ENCODE measurements at regions not wholly inside any gene's neighbourhood (a gene's known extent, or its start where the extent isn't known, plus 50 kb on each side); places are given as distances from the start of the nearest gene placed in this dataset.

GRCh38 chr10:90602862-90603610, 254.8 kb downstream of the HTR7 start:
- DNase-seq (ENCODE audit: low read depth): no peak

- no peak for DNase-seq (ENCODE audit: low read depth)
These were observed 253.2 kb downstream of the HTR7 start for GRCh38 chr10:90604636-90605035.

GRCh38 chr10:90605506-90605905, 252.3 kb downstream of the HTR7 start:
- DNase-seq (ENCODE audit: low read depth): no peak

- no peak for DNase-seq (ENCODE audit: low read depth)
These were observed 245.6 kb downstream of the HTR7 start for GRCh38 chr10:90612276-90612675.

GRCh38 chr10:90614631-90615030, 243.2 kb downstream of the HTR7 start:
- DNase-seq (ENCODE audit: low read depth): no peak

GRCh38 chr10:90621577-90621976, 236.3 kb downstream of the HTR7 start:
- no peak for DNase-seq (ENCODE audit: low read depth)

GRCh38 chr10:90635111-90635765, 222.6 kb downstream of the HTR7 start:
- DNase-seq (ENCODE audit: low read depth): no peak

- DNase-seq (ENCODE audit: low read depth): no peak
These were observed 217.1 kb downstream of the HTR7 start for GRCh38 chr10:90640756-90641155.

- DNase-seq (ENCODE audit: low read depth): no peak
These were observed 216.1 kb downstream of the HTR7 start for GRCh38 chr10:90641731-90642130.

GRCh38 chr10:90642136-90642535, 215.7 kb downstream of the HTR7 start:
- no peak for DNase-seq (ENCODE audit: low read depth)

GRCh38 chr10:90642650-90643049, 215.2 kb downstream of the HTR7 start:
- no peak for DNase-seq (ENCODE audit: low read depth)

- DNase-seq (ENCODE audit: low read depth): no peak
These were observed 213.7 kb downstream of the HTR7 start for GRCh38 chr10:90644165-90644564.

- DNase-seq (ENCODE audit: low read depth): no peak
These were observed 207.0 kb downstream of the HTR7 start for GRCh38 chr10:90650858-90651257.

- no peak for DNase-seq (ENCODE audit: low read depth)
These were observed 205.3 kb downstream of the HTR7 start for GRCh38 chr10:90652519-90652918.

GRCh38 chr10:90658791-90659190, 199.0 kb downstream of the HTR7 start:
- DNase-seq (ENCODE audit: low read depth): no peak

GRCh38 chr10:90665905-90666662, 191.8 kb downstream of the HTR7 start:
- DNase-seq (ENCODE audit: low read depth): no peak

- DNase-seq (ENCODE audit: low read depth): no peak
These were observed 183.4 kb downstream of the HTR7 start for GRCh38 chr10:90674461-90674860.

- no peak for DNase-seq (ENCODE audit: low read depth)
These were observed 182.9 kb downstream of the HTR7 start for GRCh38 chr10:90674928-90675327.

GRCh38 chr10:90675621-90676020, 182.2 kb downstream of the HTR7 start:
- no peak for DNase-seq (ENCODE audit: low read depth)

Measured in stimulated activated CD8-positive, alpha-beta memory T cell treated with anti-CD3 and anti-CD28 coated beads, Interleukin-15, amount 100 ng/mL, for 24 hours (primary cell).